ENCODE measurements at regions not wholly inside any gene's neighbourhood (a gene's known extent, or its start where the extent isn't known, plus 50 kb on each side); places are given as distances from the start of the nearest gene placed in this dataset.

DNA sequence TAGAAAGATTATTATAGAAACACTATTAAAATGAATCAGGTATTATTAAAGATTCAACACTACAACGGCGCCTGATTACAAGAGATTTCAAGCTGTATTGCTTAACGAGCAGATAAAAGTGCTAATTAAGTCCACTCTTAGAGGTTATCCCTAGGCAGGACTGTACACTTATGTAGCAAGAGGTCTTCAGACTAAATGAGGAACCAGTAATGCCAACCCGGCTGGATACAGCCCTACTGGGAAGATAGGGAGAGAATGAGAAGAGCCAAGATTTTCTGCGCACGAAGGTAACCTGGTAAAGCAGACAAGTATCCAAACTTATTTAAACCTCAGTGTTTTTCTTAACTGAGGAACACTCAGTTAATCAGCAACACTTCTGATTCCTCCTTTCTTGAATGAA is 115.7 kb upstream of the HIVEP3 start:
- DNase-seq (ENCODE audit: low read depth): no peak

DNA sequence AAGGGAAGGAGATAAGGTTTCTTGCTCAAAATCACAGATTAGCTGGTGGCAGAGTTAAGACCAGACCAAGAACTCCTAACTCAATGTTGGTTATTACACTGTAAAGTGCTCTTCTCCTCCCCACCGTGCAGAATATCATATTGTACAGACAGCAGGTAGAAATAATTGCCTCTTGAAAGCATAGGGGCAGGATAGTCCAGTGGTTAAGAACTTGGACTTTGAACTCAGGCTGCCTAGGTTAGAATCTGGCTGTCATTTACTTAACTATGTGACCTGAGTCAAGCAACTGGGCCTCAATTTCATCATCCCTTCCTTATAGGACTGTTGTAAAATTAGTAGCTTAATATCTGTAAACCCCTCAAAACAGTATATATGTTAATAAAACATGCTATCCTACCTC is 114.9 kb upstream of the HIVEP3 start:
- DNase-seq (ENCODE audit: low read depth): no peak

DNA sequence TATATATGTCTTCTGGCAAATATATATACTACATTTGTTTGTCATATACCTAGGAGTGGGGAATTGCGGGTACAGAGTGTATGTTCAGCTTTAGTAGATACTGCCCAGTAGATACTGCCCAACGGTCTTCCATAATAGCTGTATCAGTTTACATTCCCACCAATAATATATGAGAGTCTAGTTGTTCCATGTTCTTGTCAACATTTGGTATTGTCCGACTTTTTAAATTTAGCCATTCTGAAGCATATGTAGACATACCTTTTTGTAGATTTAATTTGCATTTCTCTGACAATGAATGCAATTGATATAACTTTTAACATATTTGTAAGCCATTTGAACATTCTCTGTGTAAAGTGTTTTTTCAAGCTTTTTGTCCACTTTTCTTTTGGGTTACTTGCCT is 99.0 kb upstream of the HIVEP3 start:
- no peak for DNase-seq (ENCODE audit: low read depth)

DNA sequence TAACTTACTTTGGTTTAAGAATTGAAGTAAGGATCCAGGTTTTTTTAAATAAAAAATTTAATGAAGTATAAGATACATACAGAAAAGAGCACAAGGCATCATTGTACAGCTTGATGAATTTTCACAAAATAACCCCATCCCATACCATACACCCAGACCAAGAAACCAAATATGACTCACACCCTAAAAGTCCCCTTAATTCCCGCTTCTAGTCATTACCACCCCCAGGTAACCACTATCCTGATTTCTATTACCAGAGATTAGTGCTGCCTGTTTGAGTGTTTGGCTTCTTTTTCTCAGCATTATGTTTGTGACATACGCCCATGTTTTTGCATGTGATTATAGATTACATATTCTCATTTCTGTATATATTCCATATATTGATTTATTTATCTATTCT is 98.5 kb upstream of the HIVEP3 start:
- no peak for DNase-seq (ENCODE audit: low read depth)

DNA sequence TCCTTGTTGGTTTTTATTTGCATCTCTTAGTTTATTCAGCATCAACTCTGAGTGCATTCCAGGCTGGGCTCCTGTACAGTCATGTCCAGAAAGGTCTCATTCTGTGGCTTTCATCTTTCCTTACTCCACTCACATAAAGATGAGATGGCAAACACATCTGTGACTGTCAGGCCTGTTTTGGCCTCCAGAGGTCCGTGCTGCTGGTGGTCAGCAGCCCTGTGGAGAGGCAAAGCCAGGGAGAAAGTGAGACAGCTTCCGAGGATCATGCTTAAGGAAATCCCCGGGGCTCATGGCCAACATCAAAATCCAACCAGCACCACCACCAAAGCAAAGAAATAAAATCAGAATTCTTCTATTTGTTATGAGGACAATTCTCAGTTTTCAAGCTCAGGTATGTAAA is 96.1 kb upstream of the HIVEP3 start:
- DNase-seq (ENCODE audit: low read depth): no peak

DNA sequence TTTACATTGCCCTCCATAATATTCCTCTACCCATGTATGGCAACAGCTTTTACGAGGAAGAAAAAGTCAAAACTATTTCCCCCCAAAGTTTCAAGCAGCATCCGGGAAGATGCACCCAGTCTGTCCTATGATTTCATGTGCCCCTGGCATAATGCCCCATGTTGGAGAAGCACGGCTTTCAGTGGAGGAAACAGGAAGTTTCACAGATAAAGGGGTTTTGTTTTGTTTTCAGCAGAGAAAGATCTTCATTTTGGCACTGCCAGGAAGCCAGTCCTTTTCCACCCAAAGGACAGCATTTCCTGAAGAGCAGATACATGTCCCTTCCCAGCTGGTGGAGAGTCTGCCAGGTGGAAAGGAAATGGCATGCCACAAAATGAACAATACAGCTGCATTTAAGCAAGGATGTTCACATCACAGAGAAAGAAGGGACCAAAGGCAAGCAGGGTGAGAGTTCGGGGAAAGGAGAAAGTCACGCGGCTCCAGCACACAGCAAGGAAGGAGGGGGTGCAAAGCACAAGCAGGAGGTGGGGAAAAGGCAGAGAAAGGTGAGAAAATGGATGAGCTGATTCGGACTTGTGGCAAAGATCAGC is 95.3 kb upstream of the HIVEP3 start:
- no peak for DNase-seq (ENCODE audit: low read depth)

DNA sequence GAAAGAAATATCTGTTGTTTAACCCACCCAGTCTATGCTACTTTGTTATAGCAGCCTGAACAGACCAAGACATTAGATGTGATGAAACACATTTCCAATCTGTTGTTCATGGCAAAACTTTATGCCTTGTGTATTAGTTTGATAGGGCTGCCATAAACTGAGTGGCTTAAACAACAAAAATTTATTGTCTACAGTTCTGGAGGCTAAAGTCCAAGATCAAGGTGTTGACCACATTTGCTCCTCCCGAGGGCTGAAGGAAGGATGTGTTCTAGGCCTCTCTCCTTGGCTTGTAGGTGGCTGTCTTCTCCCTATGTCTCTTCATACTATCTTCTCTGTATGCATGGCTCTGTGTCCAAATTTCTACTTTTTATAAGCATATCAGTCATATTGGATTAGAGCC is 94.1 kb upstream of the HIVEP3 start:
- no peak for DNase-seq (ENCODE audit: low read depth)

DNA sequence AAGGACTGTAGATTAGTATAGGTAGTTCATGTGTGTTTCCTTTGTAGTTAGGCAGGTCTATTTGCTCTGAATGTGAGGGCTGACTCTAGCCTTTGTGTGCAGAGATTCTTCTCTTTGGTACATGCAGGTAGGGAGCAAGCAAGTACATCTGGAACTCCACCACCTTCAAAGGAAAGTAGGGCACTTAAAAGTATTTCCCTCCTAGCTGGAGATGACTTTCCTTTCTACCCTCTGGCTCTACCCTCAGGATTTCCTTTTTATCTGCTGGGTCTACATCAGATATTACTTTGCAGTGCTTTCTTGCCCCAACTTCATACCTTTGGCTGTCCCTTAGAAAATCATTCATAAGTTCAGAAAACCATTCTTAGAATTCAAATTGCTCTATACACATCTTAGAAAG is 91.7 kb upstream of the HIVEP3 start:
- DNase-seq (ENCODE audit: low read depth): no peak

DNA sequence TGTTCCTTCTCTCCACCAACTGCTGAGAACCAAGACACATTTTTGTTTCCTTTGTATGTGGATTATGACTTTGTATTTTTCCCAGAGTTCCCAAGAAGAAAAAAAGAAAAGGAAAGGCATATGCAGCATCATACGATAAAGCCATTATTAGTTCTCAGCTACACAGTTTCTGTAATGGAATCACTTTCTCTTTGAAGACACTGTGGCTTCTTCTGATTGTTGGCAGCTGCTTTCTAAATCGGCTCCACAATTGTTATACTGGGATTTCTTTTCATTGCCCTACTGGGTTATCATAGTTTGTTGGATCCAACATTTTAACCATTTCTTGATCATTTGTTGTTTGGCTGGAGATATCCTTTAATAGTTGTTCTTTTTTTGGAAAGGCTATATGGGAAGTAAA is 89.5 kb upstream of the HIVEP3 start:
- DNase-seq (ENCODE audit: low read depth): no peak

DNA sequence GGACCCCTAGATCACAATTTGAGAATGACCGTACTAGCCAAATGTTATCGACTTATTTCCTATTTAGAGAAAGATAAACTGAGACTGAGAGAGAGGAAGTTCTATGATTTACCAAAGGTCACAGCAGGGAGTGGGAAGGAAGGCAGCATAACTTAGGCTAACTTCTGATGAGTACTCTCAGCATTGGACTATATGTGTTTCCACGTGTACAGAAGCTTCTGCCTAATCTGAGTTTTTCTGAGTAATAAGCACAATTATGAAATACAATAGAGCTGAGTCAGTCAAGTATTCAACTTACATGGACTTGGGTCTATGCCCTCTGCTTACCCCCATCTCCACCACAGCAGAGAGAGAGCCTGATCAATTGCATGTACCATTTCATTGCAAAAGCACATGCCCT is 88.1 kb upstream of the HIVEP3 start:
- no peak for DNase-seq (ENCODE audit: low read depth)

DNA sequence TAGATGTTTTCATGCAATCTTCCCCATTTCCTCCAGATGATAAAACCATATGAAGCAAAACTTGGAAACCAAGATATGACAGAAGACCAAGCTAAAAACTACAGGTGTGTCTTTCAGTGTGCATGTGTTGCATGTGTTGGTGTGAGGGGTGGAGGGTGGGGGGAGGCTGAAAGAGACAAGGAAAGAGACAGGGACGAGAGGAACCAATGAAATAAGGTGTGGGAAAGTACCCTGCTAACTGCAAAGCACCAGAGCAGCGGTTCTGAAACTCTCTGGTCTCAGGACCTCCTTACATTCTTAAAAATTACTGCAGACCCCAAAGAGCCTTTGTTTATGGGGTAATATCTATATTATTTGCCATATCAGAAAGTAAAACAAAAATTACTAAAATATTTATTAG is 87.4 kb upstream of the HIVEP3 start:
- no peak for DNase-seq (ENCODE audit: low read depth)

DNA sequence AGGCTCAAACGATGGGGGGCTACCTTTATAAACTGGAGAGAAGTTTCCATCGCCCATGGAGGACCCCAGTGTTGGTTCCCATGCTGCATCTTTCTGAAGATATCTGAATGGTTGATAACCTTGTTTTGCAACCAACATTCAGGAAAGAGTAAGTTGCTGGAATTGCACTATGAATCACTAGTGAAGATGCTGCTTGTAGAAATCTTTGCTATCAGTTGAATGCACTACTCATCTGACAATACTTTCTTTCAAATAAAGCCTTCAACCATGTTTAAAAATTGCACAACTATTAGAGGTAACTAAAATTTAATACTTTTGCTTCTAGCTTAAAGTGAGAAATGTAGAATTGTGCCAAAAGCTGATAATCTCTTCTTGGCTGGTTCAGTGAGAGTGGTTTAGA is 86.8 kb upstream of the HIVEP3 start:
- DNase-seq (ENCODE audit: low read depth): no peak

DNA sequence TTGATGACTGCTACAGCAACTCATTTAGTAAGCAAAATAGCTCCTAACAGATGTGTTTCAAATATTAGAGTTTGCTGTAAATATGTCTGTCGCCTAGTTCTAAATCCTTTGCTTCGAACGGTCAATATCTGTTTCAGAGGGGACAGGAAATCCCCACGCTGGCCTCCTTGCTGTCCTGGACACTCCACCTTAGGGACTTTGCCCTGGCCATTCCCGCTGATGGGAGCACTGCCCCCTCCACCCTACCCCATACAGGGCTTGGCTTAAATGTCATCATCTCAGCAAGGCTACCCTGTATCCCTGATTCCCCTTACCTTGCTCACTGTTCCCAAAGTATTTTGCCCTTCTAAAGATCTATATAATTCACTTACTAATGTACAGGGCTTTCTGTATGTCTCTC is 86.1 kb upstream of the HIVEP3 start:
- DNase-seq (ENCODE audit: low read depth): no peak

DNA sequence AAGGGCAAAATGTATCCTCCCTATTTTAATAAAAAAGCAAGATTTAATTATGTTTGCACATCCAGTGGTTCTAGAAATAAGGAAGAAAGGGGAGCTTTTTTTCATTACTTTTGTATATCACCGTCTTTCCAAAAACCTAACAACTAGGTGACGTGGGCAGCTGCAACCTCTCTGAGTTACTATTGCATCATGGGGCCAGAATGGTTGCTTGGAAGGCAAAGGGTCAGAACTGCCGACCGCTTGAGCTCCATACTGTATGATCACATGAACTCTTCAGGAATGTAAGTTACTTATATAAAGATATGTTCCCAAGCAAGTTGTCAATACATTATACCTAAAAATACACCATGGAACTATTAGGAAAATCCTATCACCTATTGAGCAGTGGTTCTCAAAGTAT is 85.6 kb upstream of the HIVEP3 start:
- no peak for DNase-seq (ENCODE audit: low read depth)

DNA sequence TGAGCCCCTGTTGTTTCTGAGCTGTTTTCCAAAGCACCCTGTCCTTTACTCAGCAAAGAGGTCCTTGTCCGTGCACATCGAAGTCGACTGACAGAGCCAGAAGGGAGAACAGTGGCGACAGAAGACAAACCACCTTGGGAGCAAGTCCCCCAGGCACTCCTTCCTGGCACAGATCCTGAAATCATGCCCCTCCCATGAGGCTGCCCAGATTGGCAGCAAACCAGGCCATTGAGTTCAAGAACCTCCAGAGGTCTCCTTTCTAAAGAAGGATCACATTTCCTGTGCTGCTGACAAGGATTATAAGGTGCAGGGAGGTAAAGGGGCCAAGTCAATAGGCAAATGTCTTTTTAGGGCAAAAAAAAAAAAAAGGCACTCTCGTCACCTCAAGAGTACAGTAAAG is 84.7 kb upstream of the HIVEP3 start:
- no peak for DNase-seq (ENCODE audit: low read depth)

DNA sequence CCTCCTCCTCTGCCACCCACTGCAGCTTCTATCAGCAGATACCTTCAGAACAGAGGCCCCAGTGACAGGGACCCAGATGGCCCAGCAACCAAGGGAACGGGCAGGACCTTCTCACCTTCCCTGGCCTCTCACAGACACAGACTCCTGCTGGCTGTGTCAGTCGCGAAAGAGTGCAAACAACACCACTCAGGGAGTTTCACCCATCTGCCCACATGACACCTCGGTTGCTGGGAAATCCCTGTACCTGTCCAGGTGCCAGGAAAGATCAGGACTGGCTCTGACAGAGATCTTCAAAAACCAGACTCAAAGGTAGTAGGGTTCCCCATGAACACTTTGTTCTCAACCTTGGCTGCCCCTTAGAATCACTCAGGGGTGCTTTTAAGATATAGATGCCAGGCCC is 83.5 kb upstream of the HIVEP3 start:
- DNase-seq (ENCODE audit: low read depth): no peak

DNA sequence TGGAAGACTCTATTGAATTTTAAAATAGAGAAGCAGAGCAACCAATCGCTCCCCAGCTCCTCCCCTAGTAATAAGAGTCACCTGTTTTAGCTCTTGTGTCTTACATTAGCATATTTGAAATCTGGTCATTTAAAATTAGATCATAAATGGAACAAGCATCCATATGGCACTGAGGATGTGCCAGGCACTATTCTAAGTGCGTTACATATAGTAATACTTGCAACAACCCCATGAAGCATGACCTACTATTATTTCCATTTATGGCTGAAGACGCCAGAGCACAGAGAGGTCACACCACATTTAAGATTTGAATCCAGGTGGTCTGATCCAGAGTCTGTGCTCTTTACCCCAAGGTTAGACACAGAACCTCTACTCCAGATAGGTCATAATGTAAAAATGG is 82.0 kb upstream of the HIVEP3 start:
- DNase-seq (ENCODE audit: low read depth): no peak

DNA sequence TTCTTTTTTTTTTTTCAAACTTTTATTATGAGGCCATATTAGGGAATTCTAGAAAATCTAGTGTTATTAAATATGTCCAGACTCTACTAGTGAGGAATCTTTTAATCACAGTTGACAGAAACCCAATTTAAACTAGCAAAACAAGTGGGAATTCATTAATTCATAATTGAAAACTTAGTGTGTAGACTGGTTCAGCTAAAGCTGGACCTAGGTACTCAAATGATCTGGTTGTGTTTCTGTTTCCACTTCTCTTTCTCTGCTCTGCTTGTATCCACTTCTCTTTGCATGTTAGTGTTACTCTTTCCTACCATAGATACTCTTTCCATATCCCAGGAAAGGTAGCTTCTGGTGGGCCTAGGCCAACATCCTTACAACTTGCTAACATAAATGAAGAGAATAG is 81.2 kb upstream of the HIVEP3 start:
- no peak for DNase-seq (ENCODE audit: low read depth)

DNA sequence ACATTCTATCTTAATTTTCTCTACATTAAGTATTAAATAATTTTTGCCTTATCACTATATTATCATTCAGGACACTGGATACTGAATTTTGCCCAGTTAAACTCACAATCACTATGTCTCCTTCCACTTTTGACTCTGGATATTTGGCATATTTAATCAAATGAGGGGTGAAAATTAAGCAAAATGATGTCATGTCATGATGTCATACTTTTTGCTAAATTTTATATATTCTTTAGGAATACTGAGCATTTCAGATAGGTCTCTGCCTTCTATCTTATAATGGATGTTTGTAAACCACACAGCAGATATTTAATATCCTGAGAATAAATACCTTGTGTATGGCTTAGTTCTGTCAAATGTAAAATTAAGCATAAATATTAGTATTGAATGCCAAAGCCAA is 79.5 kb upstream of the HIVEP3 start:
- no peak for DNase-seq (ENCODE audit: low read depth)

DNA sequence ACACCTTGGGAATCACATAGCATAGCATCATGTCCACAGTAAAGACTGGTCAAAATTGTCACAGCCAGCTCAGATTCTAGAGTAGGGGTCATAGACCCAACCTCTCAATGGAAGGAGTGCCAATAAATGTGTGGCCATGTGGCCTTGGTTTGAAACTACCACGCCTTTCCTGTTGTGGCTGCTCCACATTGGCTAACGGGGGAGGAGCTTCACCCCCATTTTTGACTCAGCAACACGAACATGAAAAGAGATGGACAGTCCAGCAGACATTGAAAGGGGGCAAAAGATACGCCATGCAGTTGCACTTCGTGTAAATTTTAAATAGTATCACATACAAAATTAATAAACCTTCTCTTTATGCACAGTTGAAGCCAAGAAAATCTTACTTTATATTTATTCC is 78.4 kb upstream of the HIVEP3 start:
- DNase-seq (ENCODE audit: low read depth): no peak

DNA sequence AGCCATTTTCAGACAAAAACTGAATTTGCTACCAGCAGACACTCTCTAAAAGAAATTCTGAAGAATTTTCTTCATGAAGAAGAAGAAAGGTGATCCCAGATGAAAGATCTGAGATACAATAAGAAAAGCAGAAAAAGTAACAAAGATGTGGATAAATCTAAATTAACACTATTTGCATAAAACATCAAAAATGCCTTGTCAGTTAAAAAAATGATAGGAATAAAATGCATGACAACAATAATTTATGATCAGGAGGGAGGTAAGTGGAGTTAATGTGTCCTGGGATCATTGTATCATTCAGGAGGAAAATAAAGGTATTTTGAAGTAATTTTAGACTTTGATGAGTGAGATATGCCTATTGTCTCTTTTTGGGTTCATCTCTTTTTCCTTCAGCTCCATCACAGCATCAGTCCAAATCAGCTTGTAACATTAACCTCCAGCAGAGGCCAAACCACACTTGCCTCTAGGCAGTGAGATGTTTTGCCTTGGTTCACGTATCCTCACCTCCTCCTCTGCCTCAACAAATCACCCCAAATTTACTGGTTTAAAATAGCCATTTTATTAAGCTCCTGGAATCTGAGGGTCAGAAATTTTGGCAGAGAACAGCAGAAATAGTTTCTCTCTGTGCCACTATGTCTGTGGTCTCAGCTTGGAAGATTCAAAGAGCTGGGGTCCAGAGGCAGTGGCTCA is 76.9 kb upstream of the HIVEP3 start:
- no peak for DNase-seq (ENCODE audit: low read depth)

DNA sequence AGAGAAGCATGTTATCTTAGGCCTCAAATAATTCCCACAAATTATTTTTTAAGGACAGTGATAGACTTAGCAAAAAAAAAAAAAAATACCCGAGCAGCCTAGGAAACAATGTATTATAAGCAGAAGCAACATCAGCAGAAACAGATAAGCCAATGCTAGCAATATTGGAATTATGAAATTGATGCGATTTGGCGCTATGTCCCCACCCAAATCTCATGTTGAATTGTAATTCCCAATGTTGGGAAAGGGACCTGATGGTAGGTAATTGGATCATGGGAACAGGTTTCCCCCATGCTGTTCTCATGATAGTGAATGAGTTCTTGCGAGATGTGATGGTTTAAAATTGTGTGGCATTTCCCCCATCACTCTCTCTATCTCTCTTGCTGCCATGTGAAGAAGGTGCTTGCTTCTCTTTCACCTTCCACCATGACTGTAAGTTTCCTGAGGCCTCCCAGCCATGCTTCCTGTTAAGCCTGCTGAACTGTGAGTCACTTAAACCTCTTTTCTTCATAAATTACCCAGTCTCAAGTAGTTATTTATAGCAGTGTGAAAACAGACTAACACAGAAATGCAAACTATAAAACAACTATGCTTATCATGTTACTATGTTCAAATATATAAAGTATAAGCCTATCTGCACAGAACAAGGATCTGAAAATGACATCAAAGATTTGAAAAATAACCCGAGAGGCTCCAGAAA is 75.6 kb upstream of the HIVEP3 start:
- DNase-seq (ENCODE audit: low read depth): no peak

DNA sequence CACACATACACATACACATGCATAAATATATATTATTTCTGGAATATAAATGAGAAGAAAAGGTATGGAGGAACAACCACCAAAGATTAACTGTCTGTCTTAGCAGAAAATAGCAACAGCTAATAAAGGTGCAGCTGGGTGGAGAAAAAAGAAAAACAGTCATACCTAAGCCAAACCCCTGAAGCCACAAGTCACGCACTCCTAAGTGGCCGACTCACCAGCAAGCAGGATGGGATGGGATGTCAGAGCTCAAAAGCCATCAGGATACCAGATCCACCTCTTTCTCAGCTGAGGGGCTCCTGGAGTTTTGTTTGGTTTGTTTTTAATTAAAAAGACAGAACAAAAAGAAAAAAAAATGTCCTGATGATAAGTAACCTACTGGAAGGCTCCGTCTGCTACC is 64.7 kb upstream of the HIVEP3 start:
- no peak for DNase-seq (ENCODE audit: low read depth)

DNA sequence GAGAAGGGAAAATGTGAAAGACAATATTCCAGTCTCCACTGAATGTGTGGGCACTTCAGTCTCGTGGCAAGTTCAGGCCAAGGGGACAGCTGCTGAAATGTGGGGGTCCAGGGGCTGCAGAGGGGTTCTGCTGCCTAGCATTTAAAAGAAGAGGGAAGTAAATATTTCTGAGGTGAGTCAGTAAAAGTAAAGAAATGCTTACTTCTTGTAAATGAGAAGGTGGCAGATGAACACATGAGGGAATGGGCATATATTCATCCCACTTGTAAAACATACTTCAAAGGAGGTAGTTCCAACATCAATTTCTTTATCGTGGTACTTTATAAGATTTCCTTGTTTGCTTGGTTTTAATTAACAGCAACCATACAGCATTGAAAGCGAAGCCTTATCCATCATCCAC is 63.1 kb upstream of the HIVEP3 start:
- DNase-seq (ENCODE audit: low read depth): no peak
